HCT116 (cell line): ENCODE measurements at regions not wholly inside any gene's neighbourhood (a gene's known extent, or its start where the extent isn't known, plus 50 kb on each side); places are given as distances from the start of the nearest gene placed in this dataset.

Source experiments
- ATAC-seq: fragments of 200-7000 bp; cut with Tn5 transposase; 2 replicates; pipeline ENCODE4 v1.9.1; 2020; ENCODE audit warnings: mild to moderate bottlenecking, moderate library complexity
- BruUV-seq: library from RNA; stranded (reverse); fragments of 400-500 nt; replicated peaks from 2 replicates; lab custom pipeline; 2021; lab: Mats Ljungman, UMichigan
- CTCF ChIA-PET: fragments of 300-600 bp; sonication (Branson Sonifier 250); formaldehyde crosslinking; loops from one replicate; lab custom pipeline; 2021; ENCODE audit warnings: antibody characterized with exemption; lab: Charles Lee
- POLR2A ChIA-PET: fragments of 300-600, 350-600 bp; sonication (Branson Sonifier 250); formaldehyde crosslinking; loops from one replicate; lab custom pipeline; 2021; ENCODE audit warnings: antibody characterized with exemption; lab: Charles Lee
- RAD21 ChIA-PET, 2 experiments: fragments of 300-600 bp; sonication (Branson Sonifier 250); formaldehyde crosslinking; loops; one replicate each; lab custom pipeline; 2023; ENCODE audit warnings: low total read pairs in 2 of 2; ENCODE audit not compliant: uncharacterized antibody in 2 of 2, unreplicated experiment in 2 of 2, low non-redundant PET in 1 of 2; lab: Charles Lee
- DNase-seq: peaks from one replicate; pipeline ENCODE4 v3.0.0-alpha.2; 2010; ENCODE audit warnings: low read depth, low spot score
- H2AFZ ChIP-seq: fragments of 200-600 bp; shearing (Covaris generic), sonication (generic); 2 replicates; pipeline ENCODE4 v1.6.1; 2017; ENCODE audit warnings: low read depth, mixed run types, mixed read lengths, antibody characterized with exemption, low read length; ENCODE audit not compliant: poor library complexity, severe bottlenecking
- H3K27ac ChIP-seq: 2 replicates; pipeline ENCODE4 v1.5.1; 2012; ENCODE audit warnings: low read depth, low read length
- H3K27me3 ChIP-seq: fragments of 200-600 bp; sonication (generic); 2 replicates; pipeline ENCODE4 v1.6.1; 2016; ENCODE audit warnings: mixed run types, low read length, mixed read lengths; ENCODE audit not compliant: insufficient read depth
- H3K36me3 ChIP-seq, 2 experiments: fragments of 200-500 bp in 1 of 2; fragments of 200-600 bp in 1 of 2; sonication (Bioruptor generic) in 1 of 2; sonication (generic) in 1 of 2; 2 replicates each; pipeline versions ENCODE4 v1.5.1 to v1.6.1; 2014 to 2016; ENCODE audit warnings: low read length in 2 of 2, inconsistent platforms in 1 of 2, mixed read lengths in 1 of 2, mixed run types in 1 of 2; ENCODE audit not compliant: insufficient read depth in 2 of 2, control insufficient read depth in 1 of 2
- H3K4me1 ChIP-seq, 2 experiments: fragments of 200-600 bp in 1 of 2; sonication (generic) in 1 of 2; 2 replicates each; pipeline versions ENCODE4 v1.5.1 to v1.6.1; 2012 to 2017; ENCODE audit warnings: low read length in 2 of 2, inconsistent platforms in 1 of 2, mild to moderate bottlenecking in 1 of 2, mixed read lengths in 1 of 2, mixed run types in 1 of 2, moderate library complexity in 1 of 2; ENCODE audit not compliant: insufficient read depth in 2 of 2, control insufficient read depth in 1 of 2
- H3K4me2 ChIP-seq: fragments of 200-600 bp; sonication (generic); 2 replicates; pipeline ENCODE4 v1.6.1; 2017; ENCODE audit warnings: mixed run types, low read length, mixed read lengths
- H3K4me3 ChIP-seq, 2 experiments: fragments of 200-600 bp in 1 of 2; sonication (generic) in 1 of 2; replicated peaks in 1 of 2; 2 replicates each; pipeline ENCODE4 v1.5.1; 2011 to 2016; ENCODE audit warnings: low read length in 2 of 2, control low read depth in 1 of 2, low read depth in 1 of 2, mild to moderate bottlenecking in 1 of 2, mixed read lengths in 1 of 2, mixed run types in 1 of 2
- H3K79me2 ChIP-seq: fragments of 200-600 bp; sonication (generic); 2 replicates; pipeline ENCODE4 v1.6.1; 2017; ENCODE audit warnings: mild to moderate bottlenecking, mixed run types, low read length, moderate library complexity, mixed read lengths; ENCODE audit not compliant: insufficient read depth
- H3K9ac ChIP-seq: fragments of 200-600 bp; sonication (generic); 2 replicates; pipeline ENCODE4 v1.6.1; 2016; ENCODE audit warnings: low read length, mixed read lengths
- H3K9me2 ChIP-seq: fragments of 200-600 bp; sonication (generic), shearing (Covaris generic); 2 replicates; pipeline ENCODE4 v1.6.1; 2017; ENCODE audit warnings: mixed run types, mild to moderate bottlenecking, moderate library complexity; ENCODE audit not compliant: insufficient read depth
- H3K9me3 ChIP-seq, 2 experiments: fragments of 200-500 bp in 1 of 2; fragments of 200-600 bp in 1 of 2; sonication (Bioruptor generic) in 1 of 2; sonication (generic) in 1 of 2; 2 replicates each; pipeline ENCODE4 v1.6.1; 2014 to 2017; ENCODE audit warnings: low read length in 2 of 2, mixed read lengths in 2 of 2, inconsistent platforms in 1 of 2, low read depth in 1 of 2, mild to moderate bottlenecking in 1 of 2, mixed run types in 1 of 2, moderate library complexity in 1 of 2; ENCODE audit not compliant: control insufficient read depth in 1 of 2, insufficient read depth in 1 of 2
- H4K20me1 ChIP-seq: fragments of 200-600 bp; sonication (generic), shearing (Covaris generic); 2 replicates; pipeline ENCODE4 v1.6.1; 2017; ENCODE audit warnings: mixed run types, mild to moderate bottlenecking, moderate library complexity; ENCODE audit not compliant: insufficient read depth
- ATF3 ChIP-seq: IDR thresholded peaks from 2 replicates; pipeline ENCODE4 v1.6.1; 2012
- CBX3 ChIP-seq: IDR thresholded peaks from 2 replicates; pipeline ENCODE4 v1.6.1; 2012; ENCODE audit warnings: low read depth
- CEBPB ChIP-seq: IDR thresholded peaks from 2 replicates; pipeline ENCODE4 v1.6.1; 2012; ENCODE audit warnings: low read depth
- CTCF ChIP-seq, 3 experiments: fragments of 200-600 bp in 1 of 3; sonication (generic) in 1 of 3; IDR thresholded peaks in 2 of 3; conservative IDR thresholded peaks in 1 of 3; 2 replicates each; pipeline ENCODE4 v1.5.1; 2012 to 2017; ENCODE audit warnings: low read depth in 2 of 3, low read length in 2 of 3, antibody characterized with exemption in 1 of 3, borderline replicate concordance in 1 of 3, control low read depth in 1 of 3, mild to moderate bottlenecking in 1 of 3, mixed read lengths in 1 of 3, mixed run types in 1 of 3, moderate library complexity in 1 of 3; ENCODE audit not compliant: insufficient read depth in 1 of 3
- FOSL1 ChIP-seq: IDR thresholded peaks from 2 replicates; pipeline ENCODE4 v1.6.1; 2012; ENCODE audit warnings: low read depth
- JUND ChIP-seq: IDR thresholded peaks from 2 replicates; pipeline ENCODE4 v1.6.1; 2012
- POLR2A ChIP-seq: IDR thresholded peaks from 2 replicates; pipeline ENCODE4 v1.7.0; 2011; ENCODE audit warnings: borderline replicate concordance; ENCODE audit not compliant: insufficient read depth, insufficient read length; ENCODE audit errors: extremely low read depth
- POLR2AphosphoS5 ChIP-seq: IDR thresholded peaks from 2 replicates; pipeline ENCODE4 v1.6.1; 2011; ENCODE audit warnings: mild to moderate bottlenecking, low read depth, low read length, moderate library complexity
- RAD21 ChIP-seq: IDR thresholded peaks from 2 replicates; pipeline ENCODE4 v1.6.1; 2012; ENCODE audit warnings: low read depth, mild to moderate bottlenecking
- REST ChIP-seq: IDR thresholded peaks from 2 replicates; pipeline ENCODE4 v1.6.1; 2012; ENCODE audit warnings: low read depth
- SIN3A ChIP-seq: IDR thresholded peaks from 2 replicates; pipeline ENCODE4 v1.6.1; 2012; ENCODE audit warnings: low read depth
- SP1 ChIP-seq: IDR thresholded peaks from 2 replicates; pipeline ENCODE4 v1.6.1; 2012; ENCODE audit warnings: low read depth
- SRF ChIP-seq: IDR thresholded peaks from 2 replicates; pipeline ENCODE4 v1.6.1; 2012; ENCODE audit warnings: low read depth
- YY1 ChIP-seq: IDR thresholded peaks from 2 replicates; pipeline ENCODE4 v1.6.1; 2011; ENCODE audit warnings: low read length, low read depth, moderate library complexity, mild to moderate bottlenecking; ENCODE audit not compliant: insufficient replicate concordance; ENCODE audit errors: extremely low read depth
- intact Hi-C: fragments of 100-400 bp; cut with micrococcal nuclease; formaldehyde crosslinking; loops from 2 replicates; pipeline ENCODE4 v1.10.0; 2022

GRCh38 chr16:77555791-77556190, 121.0 kb upstream of the ADAMTS18 start:
- no peak overlapping the region for H3K4me3 ChIP-seq
- ATAC-seq (no peak), DNase-seq (no peak)
- H3K27me3 ChIP-seq: peaks cover 50% of the 10 kb centered on the region
- no peak overlapping the region for H3K27ac ChIP-seq
- ChIA-PET RAD21 (no interaction called here), CTCF (no interaction called here), POLR2A (no interaction called here)
- no peaks in the 10 kb centered on the region for H3K9me3 ChIP-seq
- intact Hi-C loops: no loop called here
- H3K9me2 ChIP-seq: no peaks in the 10 kb centered on the region
- no peaks in the 10 kb centered on the region for H3K4me1 ChIP-seq
- H3K9ac ChIP-seq: no peak overlapping the region
- no peaks in the 10 kb centered on the region for H4K20me1 ChIP-seq
- H2AFZ ChIP-seq: no peak overlapping the region
- TF ChIP-seq CBX3: no peak
- TF ChIP-seq RAD21: no peak
- no peak for TF ChIP-seq YY1
- no peak for TF ChIP-seq SRF
- no peak for TF ChIP-seq SIN3A
- TF ChIP-seq ATF3: no peak
- TF ChIP-seq JUND: no peak
- no peak for TF ChIP-seq POLR2A
- TF ChIP-seq CEBPB: no peak
- TF ChIP-seq REST: no peak
- no peak for TF ChIP-seq CTCF (IDR thresholded peaks at IDR 0.05 in 2 of 3, conservative IDR thresholded peaks at IDR 0.05 in 1 of 3; ENCODE audit: borderline replicate concordance in 1 of 3, insufficient read depth in 1 of 3, low read depth in 2 of 3, low read length in 2 of 3)
- no peak for TF ChIP-seq FOSL1
- TF ChIP-seq POLR2AphosphoS5: no peak
- TF ChIP-seq SP1: no peak
- no peak overlapping the region for H3K4me2 ChIP-seq
- H3K36me3 ChIP-seq: no peaks in the 10 kb centered on the region
- no peaks in the 10 kb centered on the region for H3K79me2 ChIP-seq
- no TSS peak for BruUV-seq
